ENCODE measurements at regions not wholly inside any gene's neighbourhood (a gene's known extent, or its start where the extent isn't known, plus 50 kb on each side); places are given as distances from the start of the nearest gene placed in this dataset.

GRCh38 chr9:88653911-88654310 lies 118.9 kb downstream of the NXNL2 start:
- no peaks in the 10 kb centered on the region for H3K4me1 ChIP-seq (ENCODE audit: control insufficient read depth, insufficient read depth, low read length)
- no peak overlapping the region for H3K27ac ChIP-seq (ENCODE audit: low read length)
- H3K4me3 ChIP-seq (ENCODE audit: low read depth in 2 of 2, low read length in 2 of 2) = no peak overlapping the region
- CTCF ChIA-PET = no interaction called here
- no peaks in the 10 kb centered on the region for H3K27me3 ChIP-seq (ENCODE audit: control insufficient read depth, insufficient read depth, low read length)
- intact Hi-C loops (cut with micrococcal nuclease; ENCODE audit: unreplicated experiment) = no loop called here
- POLR2A ChIA-PET = no interaction called here
- no TSS peak for BruUV-seq (replicated peaks)
- TF ChIP-seq CTCF (IDR thresholded peaks at IDR 0.05) (no peak), TCF7L2 (IDR thresholded peaks at IDR 0.05; ENCODE audit: low read depth, low read length) (no peak), SIN3A (IDR thresholded peaks at IDR 0.05; ENCODE audit: borderline replicate concordance, insufficient read depth, low read depth, low read length) (no peak), POLR2AphosphoS5 (IDR thresholded peaks at IDR 0.05; ENCODE audit: low read depth, low read length) (no peak), REST (IDR thresholded peaks at IDR 0.05; ENCODE audit: insufficient read depth in 1 of 2, low read depth in 2 of 2, low read length in 1 of 2) (no peak)
- H3K9me3 ChIP-seq (ENCODE audit: control insufficient read depth, insufficient read depth, low read depth, low read length) = no peaks in the 10 kb centered on the region
- in situ Hi-C loops (cut with HindIII; ENCODE audit: low pct_unique_long_range_greater_than_20kb, low sequenced_read_pairs) = no loop called here
- no peaks in the 10 kb centered on the region for H3K36me3 ChIP-seq (ENCODE audit: control insufficient read depth, insufficient read depth, low read length)
- no peak for ATAC-seq
- DNase-seq (ENCODE audit: low read depth, low spot score) = no peak

GRCh38 chr9:88657893-88658292 lies 122.9 kb downstream of the NXNL2 start:
- H3K27ac ChIP-seq (ENCODE audit: low read length) = no peak overlapping the region
- no TSS peak for BruUV-seq (replicated peaks)
- in situ Hi-C loops (cut with HindIII; ENCODE audit: low pct_unique_long_range_greater_than_20kb, low sequenced_read_pairs) (no loop called here), intact Hi-C loops (cut with micrococcal nuclease; ENCODE audit: unreplicated experiment) (no loop called here)
- no peaks in the 10 kb centered on the region for H3K9me3 ChIP-seq (ENCODE audit: control insufficient read depth, insufficient read depth, low read depth, low read length)
- no peaks in the 10 kb centered on the region for H3K27me3 ChIP-seq (ENCODE audit: control insufficient read depth, insufficient read depth, low read length)
- H3K4me3 ChIP-seq (ENCODE audit: low read depth in 2 of 2, low read length in 2 of 2) = no peak overlapping the region
- ChIA-PET POLR2A (no interaction called here), CTCF (no interaction called here)
- DNase-seq (ENCODE audit: low read depth, low spot score) (no peak), ATAC-seq (no peak)
- H3K4me1 ChIP-seq (ENCODE audit: control insufficient read depth, insufficient read depth, low read length) = no peaks in the 10 kb centered on the region
- TF ChIP-seq SIN3A (IDR thresholded peaks at IDR 0.05; ENCODE audit: borderline replicate concordance, insufficient read depth, low read depth, low read length) (no peak), TCF7L2 (IDR thresholded peaks at IDR 0.05; ENCODE audit: low read depth, low read length) (no peak), POLR2AphosphoS5 (IDR thresholded peaks at IDR 0.05; ENCODE audit: low read depth, low read length) (no peak), REST (IDR thresholded peaks at IDR 0.05; ENCODE audit: insufficient read depth in 1 of 2, low read depth in 2 of 2, low read length in 1 of 2) (no peak), CTCF (IDR thresholded peaks at IDR 0.05) (no peak)
- H3K36me3 ChIP-seq (ENCODE audit: control insufficient read depth, insufficient read depth, low read length) = no peaks in the 10 kb centered on the region
